ENCODE measurements at regions not wholly inside any gene's neighbourhood (a gene's known extent, or its start where the extent isn't known, plus 50 kb on each side); places are given as distances from the start of the nearest gene placed in this dataset.

- TF ChIP-seq NFRKB (IDR thresholded peaks at IDR 0.05) (no peak), FOXA1 (IDR thresholded peaks at IDR 0.05) (no peak), ARNT (IDR thresholded peaks at IDR 0.05) (no peak), FOXM1 (IDR thresholded peaks at IDR 0.05; ENCODE audit: borderline replicate concordance) (no peak), FOXK2 (IDR thresholded peaks at IDR 0.05) (no peak), LEF1 (IDR thresholded peaks at IDR 0.05; ENCODE audit: borderline replicate concordance) (no peak), SP1 (IDR thresholded peaks at IDR 0.05) (no peak), CTBP1 (IDR thresholded peaks at IDR 0.05; ENCODE audit: borderline replicate concordance) (no peak), PKNOX1 (IDR thresholded peaks at IDR 0.05) (no peak), TARDBP (IDR thresholded peaks at IDR 0.05) (no peak), L3MBTL2 (conservative IDR thresholded peaks at IDR 0.05) (no peak), SUZ12 (IDR thresholded peaks at IDR 0.05) (no peak)
Measured at GRCh38 chr12:24546661-24547060, 402.2 kb downstream of the BCAT1 start.
